Keratinocyte (primary cell): ENCODE measurements at regions not wholly inside any gene's neighbourhood (a gene's known extent, or its start where the extent isn't known, plus 50 kb on each side); places are given as distances from the start of the nearest gene placed in this dataset.

Experiments
- DNase-seq: peaks from one replicate; pipeline ENCODE4 v3.0.0-alpha.2; 2011; ENCODE audit warnings: low read depth, missing footprints, low spot score
- FAIRE-seq: peaks from 2 replicates; lab custom pipeline; 2011; peaks lifted over from hg19 to GRCh38; lab: Jason Lieb, UNC
- H2AFZ ChIP-seq: 2 replicates; pipeline ENCODE4 v1.6.0; 2012; ENCODE audit warnings: low read length, control low read depth, inconsistent platforms; ENCODE audit not compliant: control insufficient read depth
- H3K27ac ChIP-seq: 2 replicates; pipeline ENCODE4 v1.5.1; 2011; ENCODE audit warnings: low read length; ENCODE audit not compliant: control insufficient read depth, insufficient read depth
- H3K27me3 ChIP-seq: 3 replicates; pipeline ENCODE4 v1.6.0; 2011; ENCODE audit warnings: low read length; ENCODE audit not compliant: control insufficient read depth, insufficient read depth; ENCODE audit errors: extremely low read depth
- H3K36me3 ChIP-seq, 2 experiments: 2 replicates in 1 of 2; 3 replicates in 1 of 2; pipeline ENCODE4 v1.5.1; 2011; ENCODE audit warnings: low read length in 2 of 2, mild to moderate bottlenecking in 1 of 2; ENCODE audit not compliant: control insufficient read depth in 2 of 2, insufficient read depth in 2 of 2; ENCODE audit errors: extremely low read depth in 1 of 2
- H3K4me1 ChIP-seq: 3 replicates; pipeline ENCODE4 v1.5.1; 2011; ENCODE audit warnings: low read length; ENCODE audit not compliant: control insufficient read depth, insufficient read depth; ENCODE audit errors: extremely low read depth
- H3K4me2 ChIP-seq: 3 replicates; pipeline ENCODE4 v1.6.0; 2011; ENCODE audit warnings: low read depth, low read length; ENCODE audit not compliant: control insufficient read depth, insufficient read depth; ENCODE audit errors: extremely low read depth
- H3K4me3 ChIP-seq, 3 experiments: fragments of 200-600 bp in 1 of 3; sonication (generic) in 1 of 3; 2 replicates in 2 of 3; 3 replicates in 1 of 3; pipeline ENCODE4 v1.5.1; 2011 to 2016; ENCODE audit warnings: low read length in 3 of 3, mild to moderate bottlenecking in 3 of 3, control low read depth in 2 of 3, inconsistent platforms in 1 of 3, low read depth in 1 of 3, mixed read lengths in 1 of 3, mixed run types in 1 of 3, moderate library complexity in 1 of 3; ENCODE audit not compliant: control insufficient read depth in 2 of 3, insufficient read depth in 2 of 3; ENCODE audit errors: extremely low read depth in 1 of 3
- H3K79me2 ChIP-seq: 2 replicates; pipeline ENCODE4 v1.6.0; 2012; ENCODE audit warnings: low read length; ENCODE audit not compliant: control insufficient read depth, insufficient read depth
- H3K9ac ChIP-seq: 3 replicates; pipeline ENCODE4 v1.6.0; 2011; ENCODE audit warnings: low read length; ENCODE audit not compliant: control insufficient read depth, insufficient read depth; ENCODE audit errors: extremely low read depth
- H3K9me1 ChIP-seq: 3 replicates; pipeline ENCODE4 v1.6.0; 2011; ENCODE audit warnings: low read length; ENCODE audit not compliant: control insufficient read depth, insufficient read depth; ENCODE audit errors: extremely low read depth
- H3K9me3 ChIP-seq: 2 replicates; pipeline ENCODE4 v1.5.1; 2012; ENCODE audit warnings: low read depth, low read length; ENCODE audit not compliant: control insufficient read depth
- H4K20me1 ChIP-seq: 3 replicates; pipeline ENCODE4 v1.6.0; 2011; ENCODE audit warnings: low read length; ENCODE audit not compliant: control insufficient read depth, insufficient read depth; ENCODE audit errors: extremely low read depth
- CTCF ChIP-seq, 3 experiments: IDR thresholded peaks in 1 of 3; conservative IDR thresholded peaks in 1 of 3; optimal IDR thresholded peaks in 1 of 3; 2 replicates in 2 of 3; 3 replicates in 1 of 3; pipeline versions ENCODE3 to v1.5.1; 2011; ENCODE audit warnings: low read length in 3 of 3, mild to moderate bottlenecking in 3 of 3, moderate library complexity in 2 of 3, control low read depth in 1 of 3, inconsistent platforms in 1 of 3; ENCODE audit not compliant: insufficient read depth in 2 of 3; ENCODE audit errors: extremely low read depth in 1 of 3
- EZH2 ChIP-seq: IDR thresholded peaks from one replicate; pipeline ENCODE4 v1.6.1; 2012; ENCODE audit warnings: inconsistent platforms, mild to moderate bottlenecking, low read length, moderate library complexity
- dilution Hi-C: fragments of 300-500 bp; cut with MboI; formaldehyde crosslinking; loops from one replicate; pipeline ENCODE4 v1.7.0; 2020; ENCODE audit warnings: low sequenced_read_pairs; ENCODE audit not compliant: extremely low pct_ligation_motif_present

GRCh38 chr3:127483005-127483641, 107.4 kb downstream of the TPRA1 start:
- H3K4me2 ChIP-seq: no peak overlapping the region
- no peak for DNase-seq

GRCh38 chr3:127482216-127483004, 108.1 kb downstream of the TPRA1 start:
- no peaks in the 10 kb centered on the region for H3K79me2 ChIP-seq
- no peaks in the 10 kb centered on the region for H4K20me1 ChIP-seq
- FAIRE-seq: no peak
- dilution Hi-C loops: no loop called here
- TF ChIP-seq EZH2 (no peak), CTCF (optimal IDR thresholded peaks at IDR 0.05 in 1 of 3, IDR thresholded peaks at IDR 0.05 in 1 of 3, conservative IDR thresholded peaks at IDR 0.05 in 1 of 3; ENCODE audit: extremely low read depth in 1 of 3, insufficient read depth in 2 of 3, low read length in 3 of 3) (no peak)
- H3K9ac ChIP-seq: no peak overlapping the region
- no peak overlapping the region for H3K4me3 ChIP-seq
- H2AFZ ChIP-seq: no peak overlapping the region
- no peaks in the 10 kb centered on the region for H3K4me1 ChIP-seq
- H3K27me3 ChIP-seq: peaks cover 8% of the 10 kb centered on the region
- DNase-seq: no peak
- no peaks in the 10 kb centered on the region for H3K9me3 ChIP-seq
- no peaks in the 10 kb centered on the region for H3K9me1 ChIP-seq
- H3K27ac ChIP-seq: no peak overlapping the region
- H3K36me3 ChIP-seq: no peaks in the 10 kb centered on the region
- H3K4me2 ChIP-seq: no peak overlapping the region

More at GRCh38 chr3:127483005-127483641, 107.4 kb downstream of the TPRA1 start:
- Histone ChIP-seq H3K9ac (no peak overlapping the region), H3K27ac (no peak overlapping the region), H3K79me2 (no peaks in the 10 kb centered on the region), H3K4me1 (no peaks in the 10 kb centered on the region), H3K9me3 (no peaks in the 10 kb centered on the region), H2AFZ (no peak overlapping the region), H4K20me1 (no peaks in the 10 kb centered on the region), H3K9me1 (no peaks in the 10 kb centered on the region), H3K36me3 (no peaks in the 10 kb centered on the region), H3K4me3 (no peak overlapping the region), H3K27me3 (peaks cover 8% of the 10 kb centered on the region)
- TF ChIP-seq EZH2 (no peak), CTCF (optimal IDR thresholded peaks at IDR 0.05 in 1 of 3, IDR thresholded peaks at IDR 0.05 in 1 of 3, conservative IDR thresholded peaks at IDR 0.05 in 1 of 3; ENCODE audit: extremely low read depth in 1 of 3, insufficient read depth in 2 of 3, low read length in 3 of 3) (no peak)
- no peak for FAIRE-seq
- dilution Hi-C loops: no loop called here
